Omental fat pad (tissue), 3 donors: ENCODE measurements at regions not wholly inside any gene's neighbourhood (a gene's known extent, or its start where the extent isn't known, plus 50 kb on each side); places are given as distances from the start of the nearest gene placed in this dataset.

Source experiments
- ATAC-seq: fragments of 150-250 bp; one replicate; pipeline ENCODE4 v1.9.1; 2016; ENCODE audit warnings: mild to moderate bottlenecking, moderate library complexity; ENCODE audit not compliant: low FRiP score
- DNase-seq: peaks from one replicate; pipeline ENCODE4 v3.0.0-alpha.2; 2019; ENCODE audit warnings: low spot score
- TF ChIP-seq, protein P1 (sequence below), 3 donors: fragments of 450-650 bp; IDR thresholded peaks; one replicate each; pipeline ENCODE4 v1.5.1; 2016 to 2017; ENCODE audit warnings: antibody characterized with exemption in 3 of 3, mild to moderate bottlenecking in 3 of 3, moderate library complexity in 2 of 3

- ATAC-seq (no peak), DNase-seq (no peak)
- TF ChIP-seq, protein P1, sequence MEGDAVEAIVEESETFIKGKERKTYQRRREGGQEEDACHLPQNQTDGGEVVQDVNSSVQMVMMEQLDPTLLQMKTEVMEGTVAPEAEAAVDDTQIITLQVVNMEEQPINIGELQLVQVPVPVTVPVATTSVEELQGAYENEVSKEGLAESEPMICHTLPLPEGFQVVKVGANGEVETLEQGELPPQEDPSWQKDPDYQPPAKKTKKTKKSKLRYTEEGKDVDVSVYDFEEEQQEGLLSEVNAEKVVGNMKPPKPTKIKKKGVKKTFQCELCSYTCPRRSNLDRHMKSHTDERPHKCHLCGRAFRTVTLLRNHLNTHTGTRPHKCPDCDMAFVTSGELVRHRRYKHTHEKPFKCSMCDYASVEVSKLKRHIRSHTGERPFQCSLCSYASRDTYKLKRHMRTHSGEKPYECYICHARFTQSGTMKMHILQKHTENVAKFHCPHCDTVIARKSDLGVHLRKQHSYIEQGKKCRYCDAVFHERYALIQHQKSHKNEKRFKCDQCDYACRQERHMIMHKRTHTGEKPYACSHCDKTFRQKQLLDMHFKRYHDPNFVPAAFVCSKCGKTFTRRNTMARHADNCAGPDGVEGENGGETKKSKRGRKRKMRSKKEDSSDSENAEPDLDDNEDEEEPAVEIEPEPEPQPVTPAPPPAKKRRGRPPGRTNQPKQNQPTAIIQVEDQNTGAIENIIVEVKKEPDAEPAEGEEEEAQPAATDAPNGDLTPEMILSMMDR (IDR thresholded peaks at IDR 0.05): no peak
Observed at GRCh38 chr13:75061909-75062308, 420.1 kb downstream of the TBC1D4 start.

GRCh38 chr13:75055296-75055695 is 426.7 kb downstream of the TBC1D4 start:
- DNase-seq (no peak), ATAC-seq (no peak)
- TF ChIP-seq, protein P1 (IDR thresholded peaks at IDR 0.05): no peak

DNA sequence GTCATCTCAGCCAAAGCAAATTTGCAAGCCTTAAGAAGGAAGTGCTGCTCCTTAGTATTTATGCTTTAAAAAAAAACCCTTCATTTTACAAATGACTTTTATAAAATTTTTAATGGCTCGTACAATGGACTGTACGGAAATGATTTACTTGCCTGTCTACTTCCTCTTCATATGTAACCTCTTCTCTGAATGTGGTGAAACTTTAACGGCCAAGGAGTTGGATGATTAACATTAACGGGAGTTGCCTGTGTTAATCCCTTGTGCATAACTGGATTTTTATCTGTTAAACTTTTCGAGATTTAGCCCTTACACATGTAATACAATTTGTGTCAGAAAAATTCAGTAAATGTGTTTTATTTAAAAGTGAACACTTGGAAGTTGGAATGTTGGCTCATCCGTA is 429.4 kb downstream of the TBC1D4 start:
- no peak for ATAC-seq
- TF ChIP-seq, protein P1 (IDR thresholded peaks at IDR 0.05): no peak
- no peak for DNase-seq

DNA sequence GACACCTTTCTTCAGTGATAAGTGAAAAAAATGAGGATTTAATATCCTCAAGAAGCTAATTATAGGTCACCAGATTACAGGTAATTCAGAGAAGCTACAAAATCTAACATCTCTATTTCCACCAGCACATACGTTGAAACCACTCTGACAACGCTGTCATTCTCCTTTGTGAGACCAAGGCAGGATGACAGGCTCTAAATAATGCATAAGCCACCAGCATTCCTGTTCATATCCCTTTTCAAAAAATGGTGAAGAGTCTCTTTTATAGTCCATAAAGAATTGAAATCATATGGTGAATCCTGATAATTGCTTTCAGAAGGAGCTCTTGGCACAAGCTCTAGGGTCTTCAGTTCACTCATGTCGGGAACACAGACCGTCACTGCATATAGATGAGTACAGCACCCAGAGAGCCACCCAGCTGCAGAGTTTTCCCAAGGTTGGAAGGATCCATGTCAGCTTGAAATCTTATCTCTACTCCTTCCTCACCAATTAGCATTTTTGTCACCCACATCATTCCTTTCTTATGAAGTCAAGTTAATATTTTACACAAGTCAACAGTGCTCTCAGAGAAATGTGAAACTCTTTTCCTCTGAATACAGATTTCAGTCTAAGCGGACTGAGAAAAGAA is 431.4 kb downstream of the TBC1D4 start:
- DNase-seq (no peak), ATAC-seq (no peak)
- TF ChIP-seq, protein P1 (IDR thresholded peaks at IDR 0.05): no peak

DNA sequence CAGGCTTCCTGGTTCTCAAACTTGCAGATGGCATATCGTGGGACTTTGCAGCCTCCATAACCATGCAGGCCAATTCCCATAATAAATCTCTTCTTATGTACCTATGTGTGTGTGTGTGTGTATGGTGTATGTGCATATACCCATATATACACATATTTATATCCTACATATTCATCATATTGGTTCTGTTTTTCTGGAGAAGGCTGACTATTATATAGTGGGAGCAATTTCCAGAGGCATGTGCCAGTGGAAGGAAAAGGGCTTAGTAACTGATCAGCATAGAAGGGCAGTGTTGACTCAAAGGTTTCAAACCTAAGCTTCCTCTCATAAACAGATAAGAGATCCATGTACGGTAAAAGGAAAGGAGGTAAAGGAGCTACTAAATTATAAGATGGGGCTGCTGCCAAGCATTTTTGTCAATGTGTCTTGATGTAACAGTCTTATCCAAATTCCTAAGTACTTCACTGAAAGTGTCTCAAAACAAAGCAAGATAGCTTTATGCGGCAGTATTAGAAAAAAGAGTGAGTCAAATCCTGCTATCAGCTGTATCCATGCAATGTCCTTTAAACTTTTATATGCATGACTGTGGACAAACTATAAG is 432.1 kb downstream of the TBC1D4 start:
- DNase-seq (no peak), ATAC-seq (no peak)
- TF ChIP-seq, protein P1 (IDR thresholded peaks at IDR 0.05): no peak

DNA sequence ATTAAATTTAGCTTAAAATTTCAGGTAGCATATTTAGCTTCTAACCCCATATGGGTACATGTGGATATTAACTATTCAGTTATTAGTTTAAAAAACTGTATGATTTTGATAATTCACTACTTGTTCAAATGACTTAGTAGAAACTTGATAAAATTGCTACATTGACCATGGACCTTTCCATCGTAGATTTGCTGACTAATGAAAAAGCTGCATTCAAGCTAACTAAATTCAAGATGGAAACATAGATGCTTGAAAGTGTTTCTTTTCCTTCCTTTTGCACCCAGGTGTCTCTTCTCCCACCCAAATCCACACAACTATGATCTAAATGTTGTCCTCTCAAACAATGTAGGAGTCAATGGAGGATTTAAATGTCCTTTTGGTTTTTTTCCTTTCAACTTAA is 439.2 kb downstream of the TBC1D4 start:
- DNase-seq: no peak
- no peak for ATAC-seq
- TF ChIP-seq, protein P1 (IDR thresholded peaks at IDR 0.05): no peak
